ENCODE measurements at regions not wholly inside any gene's neighbourhood (a gene's known extent, or its start where the extent isn't known, plus 50 kb on each side); places are given as distances from the start of the nearest gene placed in this dataset.
"Not testable (repeated sequence)": the region's sequence is repeated elsewhere in the genome, so short reads cannot be mapped to it uniquely, and the experiment has no call there.

GRCh38 chr15:62649793-62650420 is 392.6 kb upstream of the TPM1 start:
- no peak for FAIRE-seq

- FAIRE-seq, result no peak
Observed at GRCh38 chr15:62653122-62653521, 389.4 kb upstream of the TPM1 start.

- FAIRE-seq, result no peak
Observed at GRCh38 chr15:62656071-62656470, 386.5 kb upstream of the TPM1 start.

GRCh38 chr15:62657501-62657900 is 385.0 kb upstream of the TPM1 start:
- FAIRE-seq, result not testable (repeated sequence)

GRCh38 chr15:62658498-62658897 is 384.0 kb upstream of the TPM1 start:
- no peak for FAIRE-seq

DNA sequence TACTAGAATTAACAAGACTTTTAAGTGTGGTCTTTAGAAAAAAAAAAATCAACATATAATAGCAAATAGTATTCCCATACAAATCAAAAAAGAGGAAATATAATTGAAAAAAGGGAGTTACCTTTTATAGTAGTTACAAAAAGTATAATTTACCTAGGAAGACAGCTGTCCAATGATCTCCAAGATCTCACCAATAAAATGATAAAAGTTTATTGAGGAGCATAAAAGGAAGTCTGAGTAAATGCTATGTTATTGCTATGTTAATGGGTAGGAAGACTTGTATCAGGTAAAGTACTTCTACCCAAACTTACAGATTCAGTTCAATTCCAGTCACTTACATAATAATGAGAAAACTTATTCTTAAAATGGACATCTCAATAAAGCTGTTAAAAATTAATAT is 379.0 kb upstream of the TPM1 start:
- no peak for FAIRE-seq

GRCh38 chr15:62665449-62665848 is 377.1 kb upstream of the TPM1 start:
- peak; percentile 97 for FAIRE-seq

DNA sequence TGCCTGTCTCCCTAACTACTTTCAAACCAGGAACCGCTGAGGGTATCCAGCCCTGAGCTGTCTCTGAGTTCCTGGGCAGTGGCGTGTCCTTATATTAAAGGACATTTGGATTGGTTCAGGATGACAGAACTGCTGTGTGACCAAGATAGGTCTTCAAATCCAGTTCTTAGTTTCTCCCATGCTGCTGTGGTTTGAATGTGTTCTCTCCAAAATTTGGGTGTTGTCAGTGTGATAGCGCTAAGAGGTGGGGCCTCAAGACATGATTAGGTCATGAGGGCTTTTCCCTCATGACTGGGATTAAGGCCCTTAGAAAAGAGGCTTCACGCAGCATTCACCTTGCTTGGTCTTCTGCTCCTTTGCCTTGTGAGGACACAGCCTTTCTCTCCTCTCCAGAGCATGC is 376.5 kb upstream of the TPM1 start:
- FAIRE-seq, result no peak

DNA sequence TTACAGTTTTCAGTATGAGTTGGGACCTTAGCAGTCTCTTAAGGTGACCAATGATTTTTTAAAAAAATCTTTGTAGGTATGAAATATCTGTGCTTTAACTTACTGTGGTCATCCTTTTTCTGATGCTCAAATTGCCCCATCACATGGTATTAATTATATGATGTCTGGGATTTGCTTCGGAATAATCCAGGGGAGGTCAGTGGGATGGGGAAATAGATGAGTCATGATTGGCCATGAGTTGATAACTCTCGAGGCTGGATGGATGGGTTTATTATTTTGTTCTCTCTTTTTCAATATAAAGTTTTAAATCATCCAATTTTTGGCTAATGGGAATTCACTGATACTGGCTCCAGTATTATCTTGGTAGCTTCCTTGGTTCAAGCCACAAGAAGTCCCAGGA is 370.3 kb upstream of the TPM1 start:
- no peak for FAIRE-seq

DNA sequence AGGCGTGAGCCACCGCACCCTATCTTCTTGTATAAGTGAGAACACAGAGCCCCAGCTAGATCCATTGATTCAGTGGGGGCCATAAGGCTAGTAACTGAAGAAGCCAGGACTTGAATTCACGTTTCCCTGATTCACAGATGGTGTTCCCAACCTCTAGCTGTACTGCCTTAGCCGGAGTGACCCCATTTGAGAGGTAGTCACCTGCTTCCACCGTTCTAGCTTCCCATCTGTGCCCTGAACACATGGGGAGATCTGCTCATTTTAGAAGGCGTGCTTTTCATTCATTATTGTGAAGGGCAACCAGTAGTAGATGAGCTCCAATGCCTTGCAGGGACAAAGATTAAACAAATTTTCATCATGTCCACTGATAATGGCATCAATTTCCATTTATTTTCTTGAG is 365.7 kb upstream of the TPM1 start:
- no peak for FAIRE-seq

DNA sequence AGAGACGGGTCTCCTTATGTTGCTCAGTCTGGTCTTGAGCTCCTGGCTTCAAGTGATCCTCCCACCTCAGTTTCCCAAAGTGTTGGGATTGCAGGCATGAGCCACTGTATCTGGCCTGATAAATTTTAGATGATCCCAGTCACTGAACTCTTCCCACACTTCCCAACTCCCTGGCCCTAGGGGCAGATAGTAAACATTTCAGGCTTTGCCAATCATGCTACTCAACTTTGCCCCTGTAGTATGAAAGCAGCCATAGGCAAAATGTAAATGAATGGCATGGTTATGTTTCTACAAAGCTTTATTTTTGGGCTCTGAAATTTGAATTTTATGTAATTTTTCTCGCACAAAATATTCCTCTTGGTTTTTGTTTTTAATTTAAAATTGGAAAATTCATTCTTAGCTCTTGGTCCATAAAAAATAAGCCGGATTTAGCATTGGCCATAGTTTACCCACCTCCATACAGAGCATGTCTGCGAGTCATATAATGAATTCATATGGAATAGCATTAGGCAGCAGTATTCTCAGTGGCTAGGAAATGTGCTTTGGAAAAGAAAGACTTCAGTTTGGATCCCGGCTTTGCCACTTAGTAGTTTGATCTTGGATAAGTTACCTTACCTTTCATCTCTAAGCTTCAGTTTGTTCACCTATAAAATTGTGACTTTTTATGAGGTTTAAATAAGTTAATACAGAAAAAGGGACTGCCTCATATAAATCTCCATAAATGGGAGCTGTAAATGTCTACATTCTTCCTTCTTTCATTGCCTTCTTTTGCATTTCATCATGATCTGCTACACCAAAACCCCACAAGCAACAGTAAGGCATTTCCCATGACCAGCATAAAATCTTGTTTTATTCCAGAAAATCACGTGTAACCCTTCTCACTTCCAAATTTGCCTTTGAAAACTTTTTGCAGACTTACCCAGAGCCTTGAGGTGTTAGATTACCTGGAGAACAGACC is 360.3 kb upstream of the TPM1 start:
- no peak for FAIRE-seq

- FAIRE-seq, result not testable (repeated sequence)
Observed at GRCh38 chr15:62683192-62683591, 359.4 kb upstream of the TPM1 start.

DNA sequence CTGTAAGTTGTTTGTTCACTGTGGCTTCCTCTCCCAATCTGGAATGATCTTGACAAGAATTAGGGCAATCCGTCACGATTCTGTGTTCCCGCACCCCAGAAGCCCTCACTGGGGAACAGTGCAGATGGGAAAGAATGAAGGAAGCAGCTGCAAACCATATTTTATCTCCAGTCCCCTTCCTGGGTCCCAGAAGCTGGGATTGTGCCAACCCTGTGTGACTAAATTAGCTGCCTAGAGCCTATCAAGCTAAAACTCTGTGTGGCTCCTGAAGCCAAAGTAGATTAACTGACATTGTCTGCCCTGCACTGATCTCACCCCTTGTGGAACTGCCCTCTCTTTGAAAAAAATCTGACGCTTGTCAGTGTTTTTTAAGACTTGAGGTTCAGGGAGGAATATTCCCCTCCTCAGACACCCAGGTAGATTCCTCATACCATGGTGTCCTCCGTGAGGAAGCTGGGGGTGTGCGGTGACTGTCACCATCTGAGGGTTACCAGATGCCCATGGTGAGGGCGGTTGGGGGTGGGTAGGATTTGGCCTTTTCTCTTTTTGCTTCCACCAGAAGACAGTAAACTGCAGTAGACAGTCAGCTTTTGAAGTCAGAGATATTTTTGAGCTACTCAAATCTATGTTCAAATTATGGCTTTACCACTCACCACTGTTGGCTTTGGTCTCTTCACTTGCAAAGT is 358.3 kb upstream of the TPM1 start:
- no peak for FAIRE-seq

GRCh38 chr15:62691008-62691407 is 351.5 kb upstream of the TPM1 start:
- peak; percentile 33 for FAIRE-seq

DNA sequence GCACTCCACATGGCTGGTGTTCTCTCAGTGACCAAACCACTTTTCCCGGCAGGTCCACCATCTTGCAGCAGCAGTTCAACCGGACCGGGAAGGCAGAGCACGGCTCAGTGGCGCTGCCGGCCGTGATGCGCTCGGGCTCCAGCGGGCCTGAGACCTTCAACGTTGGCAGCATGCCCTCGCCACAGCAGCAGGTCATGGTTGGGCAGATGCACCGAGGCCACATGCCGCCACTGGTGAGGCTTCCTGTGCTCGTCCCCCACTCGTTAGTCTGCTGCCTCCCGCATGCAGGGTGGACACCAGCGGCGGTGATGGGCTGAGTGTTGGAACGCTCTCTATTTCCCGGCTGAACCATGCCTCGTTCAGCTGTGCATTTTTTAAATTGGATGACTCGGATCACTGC is 344.9 kb upstream of the TPM1 start:
- FAIRE-seq, result no peak

DNA sequence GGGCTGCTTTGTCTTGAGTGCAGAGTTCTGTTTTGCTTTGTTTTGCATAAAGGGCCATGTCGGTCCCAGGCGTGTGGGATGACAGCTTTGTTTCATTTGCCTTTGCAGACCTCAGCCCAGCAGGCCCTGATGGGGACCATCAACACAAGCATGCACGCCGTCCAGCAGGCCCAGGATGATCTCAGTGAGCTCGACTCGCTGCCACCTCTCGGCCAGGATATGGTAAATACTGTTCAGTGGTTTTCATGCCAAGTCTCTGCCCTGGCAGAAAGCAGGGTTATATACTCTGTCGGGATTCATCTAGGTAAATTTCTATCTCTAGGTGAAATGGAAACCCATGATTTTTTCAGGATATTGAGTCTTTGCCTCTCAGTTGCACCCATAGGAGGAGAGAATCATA is 343.9 kb upstream of the TPM1 start:
- no peak for FAIRE-seq

DNA sequence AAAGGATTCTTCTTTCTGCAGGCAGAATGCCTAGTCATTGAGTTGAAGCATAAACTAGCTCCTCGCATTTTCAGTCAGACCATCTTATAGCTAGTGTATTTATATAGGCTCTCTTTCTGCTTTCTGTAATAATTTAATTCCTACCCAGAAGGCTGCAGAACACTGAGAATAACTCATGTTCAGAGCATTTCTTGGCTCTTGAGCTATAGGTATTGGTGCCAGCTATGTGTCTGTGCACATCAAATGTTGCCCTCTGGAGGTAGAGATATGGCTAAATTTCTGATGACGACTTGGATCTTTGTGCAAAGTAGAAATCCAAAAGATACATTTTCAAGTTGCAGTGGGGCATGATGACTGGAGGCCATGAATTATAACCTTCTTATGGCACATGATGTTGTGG is 336.2 kb upstream of the TPM1 start:
- FAIRE-seq, result no peak

GRCh38 chr15:62708470-62708869 is 334.1 kb upstream of the TPM1 start:
- FAIRE-seq, result no peak

GRCh38 chr15:62709261-62709660 is 333.3 kb upstream of the TPM1 start:
- FAIRE-seq, result no peak

DNA sequence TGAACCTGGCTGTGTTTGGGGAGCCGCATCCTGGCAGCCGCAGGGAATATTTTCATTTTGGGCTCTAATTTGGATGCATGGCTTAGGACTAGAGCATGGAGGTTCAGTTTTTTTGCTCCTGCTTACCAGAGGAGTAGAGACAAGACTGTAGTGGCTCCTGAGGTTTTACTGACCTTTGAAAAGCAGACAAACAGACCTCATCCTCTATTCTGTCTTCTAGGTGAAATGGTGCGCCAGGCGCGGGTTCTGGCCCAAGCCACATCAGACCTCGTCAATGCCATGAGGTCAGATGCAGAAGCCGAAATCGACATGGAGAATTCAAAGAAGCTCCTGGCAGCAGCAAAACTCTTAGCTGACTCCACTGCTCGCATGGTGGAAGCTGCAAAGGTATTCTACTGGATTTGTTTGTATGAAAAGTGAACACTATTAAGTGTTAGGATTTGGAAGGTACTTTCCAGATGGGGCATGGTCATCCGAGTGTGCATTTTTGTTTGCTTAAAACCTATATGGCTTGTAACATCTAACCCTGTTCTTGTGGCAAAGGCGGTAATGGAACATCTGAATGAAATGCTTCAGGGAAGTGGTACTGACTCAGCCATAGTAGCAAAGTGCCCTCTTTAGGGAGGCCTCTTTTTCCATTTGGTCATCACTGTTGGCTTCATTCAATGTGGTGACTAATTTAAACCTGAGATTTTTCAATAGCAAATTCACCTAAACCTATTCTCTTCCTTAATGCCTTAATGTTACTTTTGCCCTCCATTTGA is 330.7 kb upstream of the TPM1 start:
- no peak for FAIRE-seq

DNA sequence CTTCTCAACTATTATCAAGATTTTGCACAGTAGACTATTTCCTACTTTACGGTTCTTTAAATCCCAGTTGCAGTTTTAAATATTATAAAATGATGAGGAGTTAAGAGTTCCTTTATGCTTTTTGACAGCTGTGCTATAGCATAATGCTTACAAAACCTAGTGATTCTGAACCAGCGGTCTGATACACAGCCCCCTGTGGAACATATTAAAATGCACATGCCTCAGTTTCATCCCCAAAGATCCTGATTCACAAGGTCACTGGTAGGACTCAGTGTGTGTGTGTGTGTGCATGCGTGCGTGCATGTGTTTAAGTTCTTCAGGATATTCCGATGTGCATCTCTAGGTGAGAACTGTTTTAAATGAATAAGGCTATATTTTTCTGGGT is 330.1 kb upstream of the TPM1 start:
- no peak for FAIRE-seq

- no peak for FAIRE-seq
Observed at GRCh38 chr15:62715946-62716345, 326.6 kb upstream of the TPM1 start.

GRCh38 chr15:62717496-62717895 is 325.1 kb upstream of the TPM1 start:
- FAIRE-seq, result no peak
